NCI-H2227 (cell line): ENCODE measurements at regions not wholly inside any gene's neighbourhood (a gene's known extent, or its start where the extent isn't known, plus 50 kb on each side); places are given as distances from the start of the nearest gene placed in this dataset.
"Not testable (repeated sequence)": the region's sequence is repeated elsewhere in the genome, so short reads cannot be mapped to it uniquely, and the experiment has no call there.

ENCODE experiments used
- DNase-seq: peaks from one replicate; lab custom pipeline; 2025; ENCODE audit not compliant: unreplicated experiment; lab: John Stamatoyannopoulos, UW

- DNase-seq, result no peak
Observed at GRCh38 chr16:6771956-6772355, 560.7 kb upstream of the RBFOX1 start.

- peak; percentile 15 for DNase-seq
Observed at GRCh38 chr16:6753553-6753952, 579.1 kb upstream of the RBFOX1 start.

- DNase-seq, result no peak
Observed at GRCh38 chr16:6751191-6751590, 581.5 kb upstream of the RBFOX1 start.

GRCh38 chr16:6749698-6750097 lies 582.9 kb upstream of the RBFOX1 start:
- no peak for DNase-seq

- not testable (repeated sequence) for DNase-seq
Observed at GRCh38 chr16:6736302-6736701, 596.3 kb upstream of the RBFOX1 start.

- DNase-seq, result no peak
Observed at GRCh38 chr16:6735631-6736030, 597.0 kb upstream of the RBFOX1 start.

- DNase-seq, result no peak
Observed at GRCh38 chr16:6732166-6732565, 600.5 kb upstream of the RBFOX1 start.

GRCh38 chr16:6728381-6728780 lies 604.3 kb upstream of the RBFOX1 start:
- DNase-seq, result no peak

GRCh38 chr16:6726621-6727020 lies 606.0 kb upstream of the RBFOX1 start:
- DNase-seq, result no peak

GRCh38 chr16:6725634-6726331 lies 606.9 kb upstream of the RBFOX1 start:
- DNase-seq, result peak; percentile 51

GRCh38 chr16:6725206-6725605 lies 607.4 kb upstream of the RBFOX1 start:
- not testable (repeated sequence) for DNase-seq

GRCh38 chr16:6722786-6723185 lies 609.9 kb upstream of the RBFOX1 start:
- DNase-seq, result no peak

GRCh38 chr16:6714510-6714909 lies 618.1 kb upstream of the RBFOX1 start:
- DNase-seq, result no peak

- DNase-seq, result no peak
Observed at GRCh38 chr16:6709736-6710135, 622.9 kb upstream of the RBFOX1 start.

- no peak for DNase-seq
Observed at GRCh38 chr16:6708576-6709215, 623.9 kb upstream of the RBFOX1 start.

GRCh38 chr16:6704306-6704930 lies 628.2 kb upstream of the RBFOX1 start:
- DNase-seq, result no peak

GRCh38 chr16:6701096-6701495 lies 631.5 kb upstream of the RBFOX1 start:
- no peak for DNase-seq

GRCh38 chr16:6698548-6698947 lies 634.1 kb upstream of the RBFOX1 start:
- DNase-seq, result peak; percentile 64

- DNase-seq, result no peak
Observed at GRCh38 chr16:6695666-6696065, 637.0 kb upstream of the RBFOX1 start.

GRCh38 chr16:6694636-6695035 lies 638.0 kb upstream of the RBFOX1 start:
- DNase-seq, result no peak

- not testable (repeated sequence) for DNase-seq
Observed at GRCh38 chr16:6693418-6693817, 639.2 kb upstream of the RBFOX1 start.

- DNase-seq, result no peak
Observed at GRCh38 chr16:6692874-6693273, 639.8 kb upstream of the RBFOX1 start.
